ENCODE measurements at regions not wholly inside any gene's neighbourhood (a gene's known extent, or its start where the extent isn't known, plus 50 kb on each side); places are given as distances from the start of the nearest gene placed in this dataset.

DNA sequence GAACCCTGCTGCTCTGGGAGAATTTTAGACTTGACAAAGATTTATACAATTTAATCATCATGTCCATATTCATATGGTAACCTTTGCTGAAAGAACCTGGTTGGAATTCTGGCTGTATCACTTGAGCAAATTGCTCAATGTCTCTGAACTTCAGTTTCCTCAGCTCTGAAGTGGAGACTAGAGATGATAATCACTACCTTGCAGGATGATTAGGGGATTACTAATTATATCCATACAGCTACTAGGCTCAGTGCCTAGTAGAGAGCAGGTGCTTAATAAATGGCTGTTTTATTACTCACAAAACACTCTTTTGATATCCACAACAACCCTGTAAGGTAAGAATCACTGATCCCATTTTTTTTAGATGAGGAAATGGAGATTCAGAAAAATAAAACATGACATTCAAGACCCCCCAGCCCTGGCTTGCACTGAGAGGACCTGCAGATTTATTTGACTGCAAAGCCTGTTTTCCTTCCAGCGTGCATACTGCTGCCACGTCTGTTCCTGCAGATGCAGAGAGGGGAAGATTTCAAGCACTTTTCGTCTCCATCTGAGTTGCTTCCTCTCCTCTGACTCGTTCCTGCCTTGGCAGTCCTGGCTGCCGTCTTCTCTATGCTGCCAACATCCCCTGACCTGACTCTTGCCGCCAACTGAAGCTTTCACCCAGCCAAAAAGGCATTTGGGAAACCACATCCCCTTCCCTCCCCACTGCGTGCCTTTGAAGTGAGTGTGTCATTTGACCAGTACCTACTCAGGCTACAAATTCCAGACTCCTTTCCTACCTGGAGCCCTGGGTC lies 203.0 kb downstream of the PLPP3 start:
- Histone ChIP-seq H3K4me2 (ENCODE audit: extremely low read depth, insufficient read depth, low read length) (peak overlapping the region; percentile 46), H2AFZ (ENCODE audit: low read length) (no peak overlapping the region), H3K9ac (ENCODE audit: insufficient read depth, low read length) (no peak overlapping the region), H3K4me1 (ENCODE audit: control insufficient read depth, extremely low read depth, insufficient read depth, low read length) (peaks cover 7% of the 10 kb centered on the region), H3K27me3 (ENCODE audit: control insufficient read depth, insufficient read depth, low read length) (no peaks in the 10 kb centered on the region), H3K27ac (ENCODE audit: insufficient read depth, low read length) (no peak overlapping the region), H4K20me1 (ENCODE audit: control insufficient read depth, extremely low read depth, insufficient read depth, low read length) (no peaks in the 10 kb centered on the region), H3K79me2 (ENCODE audit: control insufficient read depth, insufficient read depth, low read length) (no peaks in the 10 kb centered on the region), H3K4me3 (replicated peaks in 1 of 4; ENCODE audit: control extremely low read depth in 1 of 4, insufficient read depth in 1 of 4, low read depth in 3 of 4, low read length in 4 of 4) (no peak overlapping the region), H3K36me3 (ENCODE audit: control insufficient read depth, insufficient read depth, low read length) (no peaks in the 10 kb centered on the region), H3K9me3 (ENCODE audit: control insufficient read depth, insufficient read depth, low read depth, low read length) (no peaks in the 10 kb centered on the region)
- TF ChIP-seq, protein P1, sequence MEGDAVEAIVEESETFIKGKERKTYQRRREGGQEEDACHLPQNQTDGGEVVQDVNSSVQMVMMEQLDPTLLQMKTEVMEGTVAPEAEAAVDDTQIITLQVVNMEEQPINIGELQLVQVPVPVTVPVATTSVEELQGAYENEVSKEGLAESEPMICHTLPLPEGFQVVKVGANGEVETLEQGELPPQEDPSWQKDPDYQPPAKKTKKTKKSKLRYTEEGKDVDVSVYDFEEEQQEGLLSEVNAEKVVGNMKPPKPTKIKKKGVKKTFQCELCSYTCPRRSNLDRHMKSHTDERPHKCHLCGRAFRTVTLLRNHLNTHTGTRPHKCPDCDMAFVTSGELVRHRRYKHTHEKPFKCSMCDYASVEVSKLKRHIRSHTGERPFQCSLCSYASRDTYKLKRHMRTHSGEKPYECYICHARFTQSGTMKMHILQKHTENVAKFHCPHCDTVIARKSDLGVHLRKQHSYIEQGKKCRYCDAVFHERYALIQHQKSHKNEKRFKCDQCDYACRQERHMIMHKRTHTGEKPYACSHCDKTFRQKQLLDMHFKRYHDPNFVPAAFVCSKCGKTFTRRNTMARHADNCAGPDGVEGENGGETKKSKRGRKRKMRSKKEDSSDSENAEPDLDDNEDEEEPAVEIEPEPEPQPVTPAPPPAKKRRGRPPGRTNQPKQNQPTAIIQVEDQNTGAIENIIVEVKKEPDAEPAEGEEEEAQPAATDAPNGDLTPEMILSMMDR (conservative IDR thresholded peaks at IDR 0.05 in 1 of 2, IDR thresholded peaks at IDR 0.05 in 1 of 2; ENCODE audit: low read depth in 1 of 2, low read length in 2 of 2) = no peak
- no peak for TF ChIP-seq EZH2 (IDR thresholded peaks at IDR 0.05; ENCODE audit: low read length, missing control alignments)
- peak; percentile 17 to 85 for DNase-seq (ENCODE audit: low read depth in 2 of 2)

DNA sequence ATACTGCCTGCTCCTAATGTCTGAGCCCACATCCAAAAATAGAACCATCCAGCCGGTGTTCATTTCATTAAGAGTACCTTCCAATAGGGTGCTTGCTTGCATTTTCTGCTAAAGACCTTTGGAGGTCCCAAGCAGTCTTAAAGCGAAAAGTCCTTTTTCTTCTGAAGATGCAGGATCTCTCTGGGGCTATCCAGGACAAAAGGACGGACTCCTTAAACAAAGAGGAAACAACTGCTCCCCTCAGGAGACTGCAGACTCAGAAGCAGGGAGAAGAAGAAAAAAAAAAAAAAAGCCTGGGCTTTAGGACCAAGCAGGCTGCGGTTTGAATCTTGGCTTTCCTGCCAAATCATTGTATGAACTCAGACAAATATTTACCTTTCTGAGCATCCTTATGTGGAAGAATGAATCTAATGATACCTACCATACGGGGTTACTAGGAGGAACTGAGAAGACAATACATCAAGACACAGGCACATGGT lies 204.0 kb downstream of the PLPP3 start:
- no peaks in the 10 kb centered on the region for H4K20me1 ChIP-seq (ENCODE audit: control insufficient read depth, extremely low read depth, insufficient read depth, low read length)
- H3K79me2 ChIP-seq (ENCODE audit: control insufficient read depth, insufficient read depth, low read length) = no peaks in the 10 kb centered on the region
- H3K9me3 ChIP-seq (ENCODE audit: control insufficient read depth, insufficient read depth, low read depth, low read length) = no peaks in the 10 kb centered on the region
- H3K36me3 ChIP-seq (ENCODE audit: control insufficient read depth, insufficient read depth, low read length) = no peaks in the 10 kb centered on the region
- H3K4me1 ChIP-seq (ENCODE audit: control insufficient read depth, extremely low read depth, insufficient read depth, low read length) = peaks cover 7% of the 10 kb centered on the region
- TF ChIP-seq EZH2 (IDR thresholded peaks at IDR 0.05; ENCODE audit: low read length, missing control alignments) = no peak
- TF ChIP-seq, protein P1 (conservative IDR thresholded peaks at IDR 0.05 in 1 of 2, IDR thresholded peaks at IDR 0.05 in 1 of 2; ENCODE audit: low read depth in 1 of 2, low read length in 2 of 2) = no peak
- H3K4me3 ChIP-seq (replicated peaks in 1 of 4; ENCODE audit: control extremely low read depth in 1 of 4, insufficient read depth in 1 of 4, low read depth in 3 of 4, low read length in 4 of 4) = no peak overlapping the region
- H3K27ac ChIP-seq (ENCODE audit: insufficient read depth, low read length) = no peak overlapping the region
- no peak overlapping the region for H3K4me2 ChIP-seq (ENCODE audit: extremely low read depth, insufficient read depth, low read length)
- no peaks in the 10 kb centered on the region for H3K27me3 ChIP-seq (ENCODE audit: control insufficient read depth, insufficient read depth, low read length)
- no peak overlapping the region for H3K9ac ChIP-seq (ENCODE audit: insufficient read depth, low read length)
- DNase-seq (ENCODE audit: low read depth in 2 of 2) = peak; percentile 20 to 68
- no peak overlapping the region for H2AFZ ChIP-seq (ENCODE audit: low read length)

DNA sequence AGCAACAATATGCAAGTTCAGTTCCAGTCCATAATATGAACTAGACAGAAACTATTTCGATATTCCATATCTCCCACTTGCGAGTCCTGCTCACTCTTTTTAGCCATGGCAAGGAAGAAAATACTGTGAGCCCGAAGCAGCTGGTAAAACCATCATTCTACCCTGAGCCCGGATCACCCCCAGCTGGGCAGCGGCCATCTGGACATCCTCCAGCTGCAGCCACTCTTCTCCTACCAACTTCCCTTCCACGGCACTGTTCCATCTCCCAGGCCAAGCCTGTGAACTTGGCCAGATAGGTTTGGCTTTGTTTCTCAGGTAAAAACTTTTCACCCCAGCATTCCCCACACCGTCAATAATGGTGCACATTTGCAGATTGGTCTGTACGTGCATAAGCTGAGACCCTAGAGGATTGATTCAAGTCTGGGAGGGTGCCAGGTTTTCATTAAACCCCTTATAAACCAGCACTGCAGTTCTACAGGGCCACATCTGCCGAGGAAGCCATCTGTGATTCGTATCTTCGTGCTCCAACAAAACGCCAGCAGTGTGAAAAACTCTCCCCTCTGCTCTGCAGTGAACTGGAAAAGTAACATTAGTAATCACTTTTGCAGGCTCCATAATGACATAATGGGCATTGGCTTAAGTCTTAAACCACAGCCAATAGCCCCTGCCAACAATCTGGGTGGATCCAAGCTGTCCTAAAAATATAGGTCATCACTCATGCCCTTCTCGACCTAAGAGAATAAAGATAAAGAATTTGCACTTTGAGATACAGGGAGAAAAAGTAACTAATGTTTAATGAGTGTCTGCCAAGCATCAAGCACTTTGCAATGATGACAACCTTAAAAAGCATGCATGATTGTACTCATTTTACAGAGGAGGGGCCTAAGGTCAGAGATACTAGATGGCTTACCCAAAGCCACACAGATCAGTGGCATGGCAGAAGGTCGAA lies 205.1 kb downstream of the PLPP3 start:
- TF ChIP-seq, protein P1 (conservative IDR thresholded peaks at IDR 0.05 in 1 of 2, IDR thresholded peaks at IDR 0.05 in 1 of 2; ENCODE audit: low read depth in 1 of 2, low read length in 2 of 2) = no peak
- no peak for TF ChIP-seq EZH2 (IDR thresholded peaks at IDR 0.05; ENCODE audit: low read length, missing control alignments)
- Histone ChIP-seq H3K27ac (ENCODE audit: insufficient read depth, low read length) (no peak overlapping the region), H2AFZ (ENCODE audit: low read length) (no peak overlapping the region), H3K4me2 (ENCODE audit: extremely low read depth, insufficient read depth, low read length) (peak overlapping the region; percentile 6), H3K4me3 (replicated peaks in 1 of 4; ENCODE audit: control extremely low read depth in 1 of 4, insufficient read depth in 1 of 4, low read depth in 3 of 4, low read length in 4 of 4) (no peak overlapping the region), H4K20me1 (ENCODE audit: control insufficient read depth, extremely low read depth, insufficient read depth, low read length) (no peaks in the 10 kb centered on the region), H3K79me2 (ENCODE audit: control insufficient read depth, insufficient read depth, low read length) (no peaks in the 10 kb centered on the region), H3K9me3 (ENCODE audit: control insufficient read depth, insufficient read depth, low read depth, low read length) (no peaks in the 10 kb centered on the region), H3K36me3 (ENCODE audit: control insufficient read depth, insufficient read depth, low read length) (no peaks in the 10 kb centered on the region), H3K4me1 (ENCODE audit: control insufficient read depth, extremely low read depth, insufficient read depth, low read length) (peaks cover 7% of the 10 kb centered on the region), H3K9ac (ENCODE audit: insufficient read depth, low read length) (no peak overlapping the region), H3K27me3 (ENCODE audit: control insufficient read depth, insufficient read depth, low read length) (no peaks in the 10 kb centered on the region)
- peak; percentile 30 to 72 for DNase-seq (ENCODE audit: low read depth in 2 of 2)
